Fibroblast of lung (primary cell): ENCODE measurements at regions not wholly inside any gene's neighbourhood (a gene's known extent, or its start where the extent isn't known, plus 50 kb on each side); places are given as distances from the start of the nearest gene placed in this dataset.

Source experiments
- EZH2 ChIP-seq: IDR thresholded peaks from 2 replicates; pipeline ENCODE4 v1.5.1; 2012; ENCODE audit warnings: low read length, control low read depth, mild to moderate bottlenecking; ENCODE audit errors: missing control alignments
- TF ChIP-seq, protein P1 (sequence below), 2 donors: IDR thresholded peaks in 1 of 2; conservative IDR thresholded peaks in 1 of 2; 1 replicate in 1 of 2; 2 replicates in 1 of 2; pipeline ENCODE4 v1.5.1; 2011 to 2012; ENCODE audit warnings: low read length in 2 of 2, control low read depth in 1 of 2, inconsistent platforms in 1 of 2, low read depth in 1 of 2, mild to moderate bottlenecking in 1 of 2

DNA sequence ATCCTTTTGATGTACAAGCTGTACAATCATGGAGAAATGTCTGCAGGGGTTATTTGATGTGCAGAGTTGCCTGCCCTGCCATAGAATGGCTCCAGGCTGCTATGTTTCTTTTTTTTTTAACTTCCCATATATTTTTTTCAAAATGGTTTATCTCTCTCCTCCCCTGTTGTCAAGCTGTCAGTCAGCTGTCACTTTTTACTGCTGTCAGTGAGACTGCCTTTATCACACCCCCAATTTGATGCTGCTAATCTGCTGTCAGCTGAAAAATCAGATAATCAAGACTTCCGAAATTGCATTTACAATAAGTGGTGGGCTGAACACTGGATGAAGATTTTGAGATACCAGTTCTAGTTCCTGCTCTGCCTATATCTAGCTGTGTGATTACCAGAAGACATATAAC lies 382.6 kb downstream of the ZEB2 start:
- TF ChIP-seq EZH2 = no peak
- TF ChIP-seq, protein P1, sequence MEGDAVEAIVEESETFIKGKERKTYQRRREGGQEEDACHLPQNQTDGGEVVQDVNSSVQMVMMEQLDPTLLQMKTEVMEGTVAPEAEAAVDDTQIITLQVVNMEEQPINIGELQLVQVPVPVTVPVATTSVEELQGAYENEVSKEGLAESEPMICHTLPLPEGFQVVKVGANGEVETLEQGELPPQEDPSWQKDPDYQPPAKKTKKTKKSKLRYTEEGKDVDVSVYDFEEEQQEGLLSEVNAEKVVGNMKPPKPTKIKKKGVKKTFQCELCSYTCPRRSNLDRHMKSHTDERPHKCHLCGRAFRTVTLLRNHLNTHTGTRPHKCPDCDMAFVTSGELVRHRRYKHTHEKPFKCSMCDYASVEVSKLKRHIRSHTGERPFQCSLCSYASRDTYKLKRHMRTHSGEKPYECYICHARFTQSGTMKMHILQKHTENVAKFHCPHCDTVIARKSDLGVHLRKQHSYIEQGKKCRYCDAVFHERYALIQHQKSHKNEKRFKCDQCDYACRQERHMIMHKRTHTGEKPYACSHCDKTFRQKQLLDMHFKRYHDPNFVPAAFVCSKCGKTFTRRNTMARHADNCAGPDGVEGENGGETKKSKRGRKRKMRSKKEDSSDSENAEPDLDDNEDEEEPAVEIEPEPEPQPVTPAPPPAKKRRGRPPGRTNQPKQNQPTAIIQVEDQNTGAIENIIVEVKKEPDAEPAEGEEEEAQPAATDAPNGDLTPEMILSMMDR (conservative IDR thresholded peaks at IDR 0.05 in 1 of 2, IDR thresholded peaks at IDR 0.05 in 1 of 2; ENCODE audit: low read depth in 1 of 2, low read length in 2 of 2) = no peak
